SH-SY5Y (cell line): ENCODE measurements at regions not wholly inside any gene's neighbourhood (a gene's known extent, or its start where the extent isn't known, plus 50 kb on each side); places are given as distances from the start of the nearest gene placed in this dataset.

Experiments used
- GATA2 ChIP-seq: IDR thresholded peaks from 2 replicates; pipeline ENCODE4 v1.6.1; 2011; ENCODE audit warnings: mild to moderate bottlenecking, low read depth, low read length
- GATA3 ChIP-seq: IDR thresholded peaks from 2 replicates; pipeline ENCODE4 v1.6.1; 2011; ENCODE audit warnings: low read depth, mild to moderate bottlenecking, low read length, moderate library complexity

DNA sequence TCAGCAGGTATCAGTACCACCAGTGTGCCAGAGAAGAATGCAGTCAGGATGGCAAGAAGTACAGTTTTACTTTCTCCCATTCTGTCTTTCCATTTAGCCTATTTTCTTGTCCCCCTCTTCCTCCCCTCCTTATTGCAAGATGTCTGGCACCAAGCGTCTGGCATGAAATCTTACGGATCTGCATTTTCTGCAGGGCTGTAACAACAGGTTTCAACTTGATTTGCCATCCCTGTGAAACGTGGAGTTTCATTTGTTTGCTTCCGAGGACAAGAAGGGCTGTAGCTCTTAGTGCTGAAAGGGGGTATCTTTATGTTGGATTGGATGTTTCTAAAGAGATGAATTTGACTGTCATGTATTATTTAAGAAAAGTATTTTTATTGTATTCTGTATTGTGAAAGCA, 1110.6 kb downstream of the BCL11B start:
- TF ChIP-seq GATA3 (no peak), GATA2 (no peak)
